Breast epithelium (tissue), 4 donors: ENCODE measurements at regions not wholly inside any gene's neighbourhood (a gene's known extent, or its start where the extent isn't known, plus 50 kb on each side); places are given as distances from the start of the nearest gene placed in this dataset.
"Not testable (repeated sequence)": the region's sequence is repeated elsewhere in the genome, so short reads cannot be mapped to it uniquely, and the experiment has no call there.

ENCODE experiments used
- DNase-seq, 2 donors: peaks; one replicate each; pipeline ENCODE4 v3.0.0-alpha.2; 2019; ENCODE audit warnings: low spot score in 2 of 2
- H3K27ac ChIP-seq, 2 donors: fragments of 200-600 bp; sonication (generic) in 1 of 2; one replicate each; pipeline ENCODE4 v1.5.1; 2016 to 2019; ENCODE audit warnings: mild to moderate bottlenecking in 1 of 2
- H3K27me3 ChIP-seq, 2 donors: fragments of 200-600 bp; sonication (generic) in 1 of 2; one replicate each; pipeline versions ENCODE4 v1.5.1 to v1.6.0; 2017 to 2019; ENCODE audit warnings: control low read depth in 1 of 2, mild to moderate bottlenecking in 1 of 2
- H3K36me3 ChIP-seq: fragments of 200-600 bp; one replicate; pipeline ENCODE4 v1.5.1; 2019
- H3K4me1 ChIP-seq, 2 donors: fragments of 200-600 bp; sonication (generic); one replicate each; pipeline ENCODE4 v1.5.1; 2016 to 2019; ENCODE audit warnings: control low read depth in 1 of 2
- H3K4me3 ChIP-seq, 3 donors: fragments of 200-600 bp; sonication (generic); 1 replicate in 2 of 3; 2 replicates in 1 of 3; pipeline ENCODE4 v1.5.1; 2016 to 2019; ENCODE audit warnings: mild to moderate bottlenecking in 3 of 3, moderate library complexity in 2 of 3
- H3K9me3 ChIP-seq, 2 donors: fragments of 200-600 bp; sonication (generic) in 1 of 2; one replicate each; pipeline ENCODE4 v1.5.1; 2016 to 2019; ENCODE audit warnings: control low read depth in 1 of 2
- CTCF ChIP-seq, 3 donors: fragments of 450-650 bp; IDR thresholded peaks; one replicate each; pipeline ENCODE4 v1.5.1; 2016 to 2017; ENCODE audit warnings: antibody characterized with exemption in 3 of 3, mild to moderate bottlenecking in 3 of 3, moderate library complexity in 3 of 3
- POLR2A ChIP-seq: fragments of 450-650 bp; IDR thresholded peaks from one replicate; pipeline ENCODE4 v1.6.1; 2016; ENCODE audit warnings: antibody characterized with exemption, mild to moderate bottlenecking, moderate library complexity
- POLR2AphosphoS5 ChIP-seq, 3 donors: sonication (generic); formaldehyde crosslinking; IDR thresholded peaks; one replicate each; pipeline ENCODE4 v1.6.1; 2017; ENCODE audit warnings: antibody characterized with exemption in 3 of 3
- intact Hi-C: fragments of 100-400 bp; cut with DNase I; formaldehyde crosslinking; loops from one replicate; pipeline ENCODE4 v1.15.1; 2023; ENCODE audit warnings: low total_unique reads

GRCh38 chr1:233750139-233750538, 136.2 kb downstream of the KCNK1 start:
- Histone ChIP-seq H3K27ac (no peak overlapping the region), H3K4me1 (no peaks in the 10 kb centered on the region), H3K27me3 (no peaks in the 10 kb centered on the region), H3K9me3 (no peaks in the 10 kb centered on the region), H3K36me3 (no peaks in the 10 kb centered on the region), H3K4me3 (no peak overlapping the region)
- TF ChIP-seq CTCF (IDR thresholded peaks at IDR 0.05), result no peak
- no peak for TF ChIP-seq POLR2AphosphoS5 (IDR thresholded peaks at IDR 0.05)
- no peak for TF ChIP-seq POLR2A
- DNase-seq, result no peak
- intact Hi-C loops, result no loop called here

GRCh38 chr1:233759665-233760064, 144.8 kb upstream of the SLC35F3 start:
- no peaks in the 10 kb centered on the region for H3K9me3 ChIP-seq
- no peak for DNase-seq
- TF ChIP-seq POLR2AphosphoS5 (IDR thresholded peaks at IDR 0.05), result no peak
- TF ChIP-seq CTCF (IDR thresholded peaks at IDR 0.05), result no peak
- no peak for TF ChIP-seq POLR2A
- no peaks in the 10 kb centered on the region for H3K27me3 ChIP-seq
- no peak overlapping the region for H3K27ac ChIP-seq
- H3K36me3 ChIP-seq, result no peaks in the 10 kb centered on the region
- intact Hi-C loops, result no loop called here
- no peaks in the 10 kb centered on the region for H3K4me1 ChIP-seq
- no peak overlapping the region for H3K4me3 ChIP-seq

- H3K4me3 ChIP-seq, intact Hi-C loops, H3K36me3 ChIP-seq, H3K27ac ChIP-seq, DNase-seq, H3K4me1 ChIP-seq, H3K9me3 ChIP-seq, H3K27me3 ChIP-seq: not testable (repeated sequence)
Measured at GRCh38 chr1:233764304-233764703, 140.2 kb upstream of the SLC35F3 start.

- H3K4me3 ChIP-seq, result no peak overlapping the region
- H3K4me1 ChIP-seq, result no peaks in the 10 kb centered on the region
- TF ChIP-seq POLR2A, result no peak
- DNase-seq, result no peak
- H3K9me3 ChIP-seq, result peaks cover 3 to 7% of the 10 kb centered on the region in 2 donors
- intact Hi-C loops, result no loop called here
- H3K27me3 ChIP-seq, result no peaks in the 10 kb centered on the region
- H3K27ac ChIP-seq, result no peak overlapping the region
- H3K36me3 ChIP-seq, result no peaks in the 10 kb centered on the region
Measured at GRCh38 chr1:233777566-233777965, 126.9 kb upstream of the SLC35F3 start.

GRCh38 chr1:233780049-233780448, 124.4 kb upstream of the SLC35F3 start:
- intact Hi-C loops, result no loop called here

GRCh38 chr1:233782937-233783586, 121.4 kb upstream of the SLC35F3 start:
- H3K27ac ChIP-seq, result no peak overlapping the region
- intact Hi-C loops, result no loop called here
- H3K4me3 ChIP-seq, result no peak overlapping the region
- DNase-seq, result no peak
- H3K9me3 ChIP-seq, result peaks cover 0 to 7% of the 10 kb centered on the region in 2 donors
- H3K36me3 ChIP-seq, result no peaks in the 10 kb centered on the region
- TF ChIP-seq POLR2A, result no peak
- TF ChIP-seq POLR2AphosphoS5 (IDR thresholded peaks at IDR 0.05), result no peak
- TF ChIP-seq CTCF (IDR thresholded peaks at IDR 0.05), result no peak
- no peaks in the 10 kb centered on the region for H3K4me1 ChIP-seq
- H3K27me3 ChIP-seq, result no peaks in the 10 kb centered on the region

More at GRCh38 chr1:233780049-233780448, 124.4 kb upstream of the SLC35F3 start:
- Histone ChIP-seq H3K4me3 (no peak overlapping the region), H3K27me3 (no peaks in the 10 kb centered on the region), H3K9me3 (peaks cover 0 to 7% of the 10 kb centered on the region in 2 donors), H3K4me1 (no peaks in the 10 kb centered on the region), H3K27ac (no peak overlapping the region), H3K36me3 (no peaks in the 10 kb centered on the region)
- TF ChIP-seq POLR2A, result no peak
- no peak for TF ChIP-seq CTCF (IDR thresholded peaks at IDR 0.05)
- TF ChIP-seq POLR2AphosphoS5 (IDR thresholded peaks at IDR 0.05), result no peak
- no peak for DNase-seq
